ENCODE measurements at regions not wholly inside any gene's neighbourhood (a gene's known extent, or its start where the extent isn't known, plus 50 kb on each side); places are given as distances from the start of the nearest gene placed in this dataset.

- Histone ChIP-seq H2BK5ac (ENCODE audit: low read depth, low read length, poor library complexity, severe bottlenecking) (no peak overlapping the region), H3K27ac (ENCODE audit: insufficient read depth, low read length) (no peak overlapping the region), H4K91ac (ENCODE audit: insufficient read depth, low read depth, low read length) (no peak overlapping the region), H2BK15ac (ENCODE audit: low read depth, low read length) (no peak overlapping the region), H3K23ac (ENCODE audit: low read depth, low read length) (no peak overlapping the region), H2AK9ac (replicated peaks; ENCODE audit: low read depth, low read length, poor library complexity) (no peak overlapping the region), H2AFZ (replicated peaks; ENCODE audit: low read length, poor library complexity) (no peak overlapping the region), H4K8ac (ENCODE audit: low read depth in 2 of 2, low read length in 2 of 2) (no peak overlapping the region), H3K18ac (ENCODE audit: low read depth, low read length) (no peak overlapping the region), H3K36me3 (ENCODE audit: control insufficient read depth, insufficient read depth, low read length) (no peaks in the 10 kb centered on the region), H3K9me1 (ENCODE audit: insufficient read depth, low read length) (0 out of 2 replicates have a peak, but pooled peaks cover 2% of the 10 kb centered on the region), H4K20me1 (ENCODE audit: insufficient read depth, low read length) (no peaks in the 10 kb centered on the region), H2AK5ac (ENCODE audit: low read depth, low read length) (no peak overlapping the region), H3K4me2 (ENCODE audit: low read depth, low read length) (no peak overlapping the region), H3K4ac (ENCODE audit: low read depth, low read length) (no peak overlapping the region), H3K4me1 (ENCODE audit: control insufficient read depth, insufficient read depth, low read length) (peaks cover 1% of the 10 kb centered on the region; the same call in 1 of the 2 replicates), H3K14ac (replicated peaks; ENCODE audit: low read depth, low read length) (no peak overlapping the region), H3K4me3 (ENCODE audit: insufficient read depth, low read depth, low read length) (no peak overlapping the region), H3K79me1 (ENCODE audit: low read depth in 1 of 2, low read length in 2 of 2) (no peaks in the 10 kb centered on the region), H4K5ac (ENCODE audit: low read depth, low read length) (no peak overlapping the region), H3K9me3 (ENCODE audit: control insufficient read depth, insufficient read depth, low read length) (no peaks in the 10 kb centered on the region), H3K27me3 (ENCODE audit: control insufficient read depth, insufficient read depth, low read length) (peaks cover 7% of the 10 kb centered on the region; the same call in 1 of the 2 replicates), H2BK20ac (ENCODE audit: low read depth, low read length) (no peak overlapping the region), H2BK120ac (ENCODE audit: low read depth, low read length) (no peak overlapping the region), H3K9ac (ENCODE audit: low read depth, low read length) (no peak overlapping the region), H3K56ac (ENCODE audit: extremely low read depth, insufficient read depth, low read length) (no peak overlapping the region)
- intact Hi-C loops (cut with micrococcal nuclease) (no loop called here), dilution Hi-C loops (cut with HindIII; ENCODE audit: low sequenced_read_pairs, unreplicated experiment) (no loop called here), in situ Hi-C loops (cut with MboI; ENCODE audit: low sequenced_read_pairs) (no loop called here)
- DNase-seq (no peak), ATAC-seq (ENCODE audit: low read depth) (no peak)
- POLR2A ChIA-PET (ENCODE audit: unreplicated experiment): no interaction called here
- CTCF ChIA-PET: no interaction called here
- TF ChIP-seq MXI1 (IDR thresholded peaks at IDR 0.05; ENCODE audit: borderline replicate concordance, low read depth, low read length) (no peak), USF2 (IDR thresholded peaks at IDR 0.05; ENCODE audit: low read depth, low read length) (no peak), FOS (IDR thresholded peaks at IDR 0.05; ENCODE audit: low read depth, low read length) (no peak), SMC3 (IDR thresholded peaks at IDR 0.05; ENCODE audit: low read depth, low read length) (no peak)
- TF ChIP-seq, protein P1, sequence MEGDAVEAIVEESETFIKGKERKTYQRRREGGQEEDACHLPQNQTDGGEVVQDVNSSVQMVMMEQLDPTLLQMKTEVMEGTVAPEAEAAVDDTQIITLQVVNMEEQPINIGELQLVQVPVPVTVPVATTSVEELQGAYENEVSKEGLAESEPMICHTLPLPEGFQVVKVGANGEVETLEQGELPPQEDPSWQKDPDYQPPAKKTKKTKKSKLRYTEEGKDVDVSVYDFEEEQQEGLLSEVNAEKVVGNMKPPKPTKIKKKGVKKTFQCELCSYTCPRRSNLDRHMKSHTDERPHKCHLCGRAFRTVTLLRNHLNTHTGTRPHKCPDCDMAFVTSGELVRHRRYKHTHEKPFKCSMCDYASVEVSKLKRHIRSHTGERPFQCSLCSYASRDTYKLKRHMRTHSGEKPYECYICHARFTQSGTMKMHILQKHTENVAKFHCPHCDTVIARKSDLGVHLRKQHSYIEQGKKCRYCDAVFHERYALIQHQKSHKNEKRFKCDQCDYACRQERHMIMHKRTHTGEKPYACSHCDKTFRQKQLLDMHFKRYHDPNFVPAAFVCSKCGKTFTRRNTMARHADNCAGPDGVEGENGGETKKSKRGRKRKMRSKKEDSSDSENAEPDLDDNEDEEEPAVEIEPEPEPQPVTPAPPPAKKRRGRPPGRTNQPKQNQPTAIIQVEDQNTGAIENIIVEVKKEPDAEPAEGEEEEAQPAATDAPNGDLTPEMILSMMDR (conservative IDR thresholded peaks at IDR 0.05; ENCODE audit: low read depth, low read length): no peak
- BruUV-seq (replicated peaks): no TSS peak
- 81% methylated on average over 4 of the region's 11 CpGs; no CpG with 5 or more reads in 1 of the 2 experiments for WGBS, 2 experiments (ENCODE audit: extremely low coverage in 2 of 2, insufficient read length in 1 of 2)
Measured at GRCh38 chr16:14356064-14356463, 274.0 kb downstream of the PARN start.
